NCI-H2227 (cell line): ENCODE measurements at regions not wholly inside any gene's neighbourhood (a gene's known extent, or its start where the extent isn't known, plus 50 kb on each side); places are given as distances from the start of the nearest gene placed in this dataset.

Source experiments
- DNase-seq: peaks from one replicate; lab custom pipeline; 2025; ENCODE audit not compliant: unreplicated experiment; lab: John Stamatoyannopoulos, UW

DNA sequence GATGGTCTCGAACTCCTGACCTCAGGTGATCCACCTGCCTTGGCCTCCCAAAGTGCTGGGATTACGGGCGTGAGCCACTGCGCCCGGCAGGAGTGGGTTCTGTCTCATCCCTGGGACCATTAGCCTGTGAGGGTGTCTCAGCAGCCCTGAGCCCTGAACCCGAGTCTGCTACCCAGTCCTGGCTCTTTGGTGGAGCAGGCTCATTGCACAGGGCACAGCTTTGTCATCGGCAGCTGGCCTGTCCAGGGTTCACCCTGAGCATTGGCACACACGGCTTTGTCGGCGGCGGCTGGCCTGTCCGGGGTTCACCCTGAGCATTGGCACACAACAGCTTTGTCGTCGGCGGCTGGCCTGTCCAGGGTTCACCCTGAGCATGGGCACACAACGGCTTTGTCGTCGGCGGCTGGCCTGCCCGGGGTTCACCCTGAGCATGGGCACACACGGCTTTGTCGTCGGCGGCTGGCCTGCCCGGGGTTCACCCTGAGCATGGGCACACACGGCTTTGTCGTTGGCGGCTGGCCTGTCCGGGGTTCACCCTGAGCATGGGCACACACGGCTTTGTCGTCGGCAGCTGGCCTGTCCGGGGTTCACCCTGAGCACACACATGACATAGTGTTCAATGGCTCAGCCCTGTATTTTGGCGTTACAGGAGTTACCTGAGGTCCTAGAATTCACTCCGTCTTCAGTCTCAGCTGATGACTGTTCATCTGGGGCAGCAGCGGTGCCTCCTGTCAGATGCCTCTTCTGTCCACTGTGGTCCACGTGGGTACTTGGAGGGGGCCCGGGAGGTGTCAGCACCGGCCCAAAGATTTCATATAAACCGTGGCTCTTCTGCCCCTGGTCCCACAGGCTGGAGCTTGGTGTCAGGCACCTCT, 1082.5 kb downstream of the BRD1 start:
- DNase-seq, result no peak

- no peak for DNase-seq
These were observed 1083.4 kb downstream of the BRD1 start for GRCh38 chr22:48744283-48744641.

GRCh38 chr22:48743601-48744282, 1083.9 kb downstream of the BRD1 start:
- DNase-seq, result no peak

GRCh38 chr22:48742556-48743343, 1084.9 kb downstream of the BRD1 start:
- DNase-seq, result no peak

DNA sequence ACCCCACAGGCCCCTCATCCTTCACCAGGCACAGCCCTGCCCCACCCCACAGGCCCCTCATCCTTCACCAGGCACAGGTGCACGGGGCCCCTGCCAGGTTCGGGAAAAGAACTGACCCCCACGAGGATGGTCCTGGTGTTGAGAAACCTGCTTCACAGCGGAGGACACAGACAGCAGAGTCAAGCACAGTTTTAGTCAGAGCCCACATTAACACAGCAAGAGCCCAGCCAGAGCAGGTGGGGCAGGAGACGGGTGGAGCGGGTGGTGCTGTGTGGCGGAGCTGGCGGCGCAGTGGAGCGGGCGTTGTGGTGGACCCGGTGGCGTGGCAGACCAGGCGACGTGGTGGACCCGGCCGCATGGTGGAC, 1085.5 kb downstream of the BRD1 start:
- DNase-seq, result no peak

- no peak for DNase-seq
These were observed 1086.1 kb downstream of the BRD1 start for GRCh38 chr22:48741540-48741939.

GRCh38 chr22:48740731-48741405, 1086.8 kb downstream of the BRD1 start:
- DNase-seq, result no peak

GRCh38 chr22:48740086-48740730, 1087.5 kb downstream of the BRD1 start:
- no peak for DNase-seq

DNA sequence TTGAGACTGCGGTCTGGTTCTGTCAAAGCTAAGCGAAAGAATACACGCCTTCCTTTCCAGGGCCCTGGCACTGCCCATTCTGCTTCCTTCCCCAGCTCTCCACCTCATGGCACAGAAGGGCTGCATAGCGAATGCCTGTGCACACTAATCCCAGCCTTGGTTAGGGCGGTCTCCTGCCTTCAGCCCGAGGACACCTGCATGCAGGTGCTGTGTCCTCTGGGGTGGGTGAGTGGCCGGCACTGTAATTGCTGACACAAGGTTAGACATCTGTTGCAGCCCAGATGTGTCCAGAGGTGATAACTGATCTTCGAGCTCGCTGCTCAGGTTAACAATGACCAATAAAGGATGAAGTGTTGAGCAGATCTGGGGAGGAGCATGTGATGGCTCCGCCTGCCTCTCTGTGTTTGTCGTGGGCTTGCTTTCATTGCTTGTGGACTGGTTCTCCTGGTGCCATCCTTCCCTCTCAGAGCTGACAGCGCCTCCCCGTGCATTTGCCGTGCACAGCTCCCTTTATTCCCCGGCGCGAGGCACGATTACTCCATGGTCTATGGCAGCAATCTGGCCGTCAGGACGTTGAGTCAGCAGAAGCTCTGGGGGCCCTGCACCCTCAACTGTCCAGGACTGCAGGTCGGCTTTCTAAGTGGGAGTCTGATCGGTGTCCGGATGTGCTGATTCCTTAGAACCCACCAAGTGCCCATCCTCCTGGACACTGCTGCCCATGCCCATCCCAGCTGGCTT, 1088.2 kb downstream of the BRD1 start:
- no peak for DNase-seq

GRCh38 chr22:48738204-48738980, 1089.3 kb downstream of the BRD1 start:
- DNase-seq, result no peak

DNA sequence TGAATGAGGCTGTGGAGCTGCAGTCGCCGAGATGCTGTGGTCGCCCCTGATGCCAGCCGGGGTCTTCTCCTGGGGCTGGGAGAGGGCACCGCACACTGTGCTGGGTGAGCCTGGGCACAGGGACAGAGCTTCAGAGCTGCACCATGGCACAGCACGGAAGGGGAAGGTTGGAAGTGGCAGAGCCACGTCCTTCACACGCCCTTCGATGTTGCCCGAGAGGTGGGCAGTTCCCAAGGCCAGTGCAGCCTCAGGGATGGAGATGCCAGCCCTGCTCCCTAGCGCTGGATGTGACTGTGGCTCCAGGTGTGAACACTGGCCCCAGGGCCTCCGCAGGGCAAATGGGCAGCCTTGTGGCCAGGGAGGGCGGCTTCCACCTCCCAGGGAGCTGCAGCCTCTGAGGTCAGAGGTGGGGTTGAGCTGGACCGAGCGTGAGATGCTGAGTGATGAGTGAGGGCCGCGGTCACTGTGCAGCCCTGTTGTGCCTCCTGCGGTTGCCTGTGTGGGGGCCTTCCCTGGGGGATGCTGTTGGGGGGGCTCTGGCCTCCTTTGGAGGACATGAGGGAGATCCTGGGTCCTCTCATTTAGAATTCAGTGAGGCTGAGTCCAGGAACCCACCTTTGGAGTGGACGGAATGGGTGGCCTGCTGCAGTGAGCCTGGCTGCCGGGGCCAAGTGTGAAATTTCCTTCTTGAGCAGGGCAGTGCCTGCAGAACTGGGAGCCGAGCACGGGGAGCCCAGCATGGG, 1090.0 kb downstream of the BRD1 start:
- no peak for DNase-seq

- no peak for DNase-seq
These were observed 1090.8 kb downstream of the BRD1 start for GRCh38 chr22:48736593-48737460.

GRCh38 chr22:48734961-48735360, 1092.7 kb downstream of the BRD1 start:
- DNase-seq, result no peak

DNA sequence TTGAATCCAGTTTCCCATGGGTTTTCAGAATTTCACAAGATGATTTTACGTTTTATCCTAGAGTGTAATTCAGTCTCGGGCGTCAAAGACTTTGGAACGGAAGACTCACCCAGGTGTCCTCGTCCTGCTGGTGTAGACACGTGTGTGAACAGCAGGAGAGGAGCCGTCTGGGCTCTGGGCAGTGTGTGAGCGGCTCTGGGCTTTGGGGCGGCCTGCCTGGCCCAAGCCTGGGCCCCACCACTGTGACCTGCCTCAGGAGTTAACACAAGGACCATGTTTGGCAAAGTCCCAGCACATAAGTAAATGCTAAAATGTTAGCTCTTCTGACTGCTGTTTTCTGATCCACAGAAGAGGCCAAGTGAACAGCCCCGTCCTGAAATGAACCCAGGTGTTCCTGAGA, 1093.3 kb downstream of the BRD1 start:
- DNase-seq, result no peak

DNA sequence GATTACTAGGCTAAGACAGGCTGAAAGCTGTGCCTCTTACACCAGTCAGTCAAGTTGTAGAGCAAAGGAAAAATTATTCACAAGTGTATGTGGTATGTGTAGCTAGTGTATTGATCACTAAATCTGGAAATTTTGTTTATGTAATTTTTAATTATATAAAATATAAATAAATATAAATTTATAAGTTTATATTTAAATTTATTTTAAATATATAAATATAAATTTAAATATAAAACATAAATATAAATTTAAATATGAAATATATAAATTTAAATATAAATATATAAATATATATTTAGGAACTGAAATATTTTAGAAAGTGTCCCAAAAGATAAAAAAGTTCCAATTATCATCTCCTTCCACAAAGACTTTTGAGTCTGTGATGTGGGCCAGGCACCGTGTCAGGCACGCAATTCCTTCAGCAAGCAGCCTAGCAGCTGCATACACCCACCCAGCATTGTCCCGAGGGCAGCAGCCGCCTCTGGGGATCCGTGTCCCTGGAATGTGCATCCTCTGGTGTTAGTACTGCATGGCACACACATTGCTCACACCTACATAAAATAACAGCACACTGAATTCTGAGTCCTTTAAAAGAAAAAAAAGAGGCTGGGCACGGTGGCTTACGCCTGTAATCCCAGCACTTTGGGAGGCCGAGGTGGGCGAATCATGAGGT, 1098.0 kb downstream of the BRD1 start:
- no peak for DNase-seq

- DNase-seq, result no peak
These were observed 1100.1 kb downstream of the BRD1 start for GRCh38 chr22:48727454-48728058.

DNA sequence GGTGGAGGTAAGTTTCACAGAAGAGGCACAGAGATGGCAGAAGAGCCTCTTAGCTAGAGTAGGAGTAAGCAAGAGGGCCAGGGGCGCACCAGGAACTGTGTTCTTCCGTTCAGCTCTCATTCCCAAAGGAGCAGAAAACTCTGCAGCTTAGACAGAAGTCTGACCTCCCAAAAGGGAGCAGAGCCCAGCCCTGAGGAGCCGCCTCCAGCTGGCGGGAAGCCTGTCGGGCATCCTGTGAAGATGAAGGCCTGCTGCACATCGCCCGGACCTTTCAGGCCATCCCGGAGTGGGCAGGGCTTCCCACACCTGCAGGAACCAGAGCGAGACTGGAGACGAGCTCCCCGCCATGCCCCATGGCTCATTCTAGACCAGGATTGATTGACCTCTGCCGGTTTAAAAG, 1102.8 kb downstream of the BRD1 start:
- no peak for DNase-seq
